IMR-90 (cell line): ENCODE measurements at regions not wholly inside any gene's neighbourhood (a gene's known extent, or its start where the extent isn't known, plus 50 kb on each side); places are given as distances from the start of the nearest gene placed in this dataset.

Experiments used
- BHLHE40 ChIP-seq: fragments of 150-350 bp; IDR thresholded peaks from 2 replicates; pipeline ENCODE4 v1.6.1; 2016; ENCODE audit warnings: mild to moderate bottlenecking, low read depth, low read length
- CHD1 ChIP-seq: IDR thresholded peaks from 2 replicates; pipeline ENCODE4 v1.6.1; 2012; ENCODE audit warnings: low read depth, low read length, improper control_type of control experiment
- FOS ChIP-seq: fragments of 150-350 bp; IDR thresholded peaks from 2 replicates; pipeline ENCODE4 v1.6.1; 2016; ENCODE audit warnings: low read depth, low read length
- POLR2A ChIP-seq: IDR thresholded peaks from 2 replicates; pipeline ENCODE4 v1.6.1; 2012; ENCODE audit warnings: mild to moderate bottlenecking, low read depth, low read length
- RAD21 ChIP-seq: IDR thresholded peaks from 2 replicates; pipeline ENCODE4 v1.6.1; 2012; ENCODE audit warnings: low read length, improper control_type of control experiment
- RCOR1 ChIP-seq: IDR thresholded peaks from 2 replicates; pipeline ENCODE4 v1.6.1; 2012; ENCODE audit warnings: mild to moderate bottlenecking, low read length, improper control_type of control experiment; ENCODE audit not compliant: insufficient replicate concordance
- USF2 ChIP-seq: fragments of 150-350 bp; IDR thresholded peaks from 2 replicates; pipeline ENCODE4 v1.6.1; 2017; ENCODE audit warnings: mild to moderate bottlenecking, antibody characterized with exemption, low read length, low read depth
- TF ChIP-seq, protein P1 (sequence below): conservative IDR thresholded peaks from 2 replicates; pipeline ENCODE4 v1.5.1; 2012; ENCODE audit warnings: mild to moderate bottlenecking, low read depth, low read length, improper control_type of control experiment

GRCh38 chr7:155380976-155381851, 76.7 kb upstream of the EN2 start:
- TF ChIP-seq RCOR1 (no peak), RAD21 (no peak), BHLHE40 (no peak), USF2 (no peak), FOS (no peak), POLR2A (no peak), CHD1 (no peak)
- TF ChIP-seq, protein P1, sequence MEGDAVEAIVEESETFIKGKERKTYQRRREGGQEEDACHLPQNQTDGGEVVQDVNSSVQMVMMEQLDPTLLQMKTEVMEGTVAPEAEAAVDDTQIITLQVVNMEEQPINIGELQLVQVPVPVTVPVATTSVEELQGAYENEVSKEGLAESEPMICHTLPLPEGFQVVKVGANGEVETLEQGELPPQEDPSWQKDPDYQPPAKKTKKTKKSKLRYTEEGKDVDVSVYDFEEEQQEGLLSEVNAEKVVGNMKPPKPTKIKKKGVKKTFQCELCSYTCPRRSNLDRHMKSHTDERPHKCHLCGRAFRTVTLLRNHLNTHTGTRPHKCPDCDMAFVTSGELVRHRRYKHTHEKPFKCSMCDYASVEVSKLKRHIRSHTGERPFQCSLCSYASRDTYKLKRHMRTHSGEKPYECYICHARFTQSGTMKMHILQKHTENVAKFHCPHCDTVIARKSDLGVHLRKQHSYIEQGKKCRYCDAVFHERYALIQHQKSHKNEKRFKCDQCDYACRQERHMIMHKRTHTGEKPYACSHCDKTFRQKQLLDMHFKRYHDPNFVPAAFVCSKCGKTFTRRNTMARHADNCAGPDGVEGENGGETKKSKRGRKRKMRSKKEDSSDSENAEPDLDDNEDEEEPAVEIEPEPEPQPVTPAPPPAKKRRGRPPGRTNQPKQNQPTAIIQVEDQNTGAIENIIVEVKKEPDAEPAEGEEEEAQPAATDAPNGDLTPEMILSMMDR, result no peak
